ENCODE measurements at regions not wholly inside any gene's neighbourhood (a gene's known extent, or its start where the extent isn't known, plus 50 kb on each side); places are given as distances from the start of the nearest gene placed in this dataset.
"Not testable (repeated sequence)": the region's sequence is repeated elsewhere in the genome, so short reads cannot be mapped to it uniquely, and the experiment has no call there.

DNA sequence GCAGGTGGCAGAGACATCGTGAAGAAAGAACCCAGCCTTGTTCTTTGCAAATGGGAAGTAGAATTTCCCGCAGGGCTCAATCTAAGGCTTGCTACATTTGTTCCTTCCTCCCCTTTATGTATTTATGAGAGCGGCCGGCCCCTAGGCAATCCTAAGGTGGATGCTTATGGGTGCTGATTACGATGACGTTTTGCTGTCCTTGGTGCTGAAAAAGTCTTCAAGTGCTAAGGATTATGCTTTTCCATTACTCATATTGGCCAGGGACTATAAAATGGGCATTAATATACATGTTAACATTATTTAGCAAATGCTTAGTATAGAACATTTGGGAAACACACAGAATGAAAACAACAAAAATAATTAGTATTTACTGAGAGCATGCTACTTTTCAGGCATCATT, 313.3 kb upstream of the XYLT1 start:
- no peak for DNase-seq

DNA sequence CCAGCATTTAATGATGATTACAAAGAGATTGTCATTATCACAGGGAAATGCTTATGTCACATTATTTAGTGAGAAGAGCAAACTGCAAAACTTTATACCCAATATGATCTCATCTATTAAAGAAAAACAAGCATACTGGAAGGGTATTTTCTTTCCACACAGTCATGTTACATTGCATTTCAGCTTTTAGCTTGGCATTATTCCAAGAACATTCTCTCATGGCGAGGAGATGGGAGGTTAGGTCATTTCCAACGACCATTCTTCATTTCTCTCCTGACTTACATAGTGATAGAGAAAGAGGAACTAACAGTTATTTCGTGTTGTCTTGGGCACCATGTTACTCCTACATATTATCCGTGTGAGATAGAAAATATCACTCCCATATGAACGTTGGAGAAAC, 309.4 kb upstream of the XYLT1 start:
- DNase-seq, result no peak

DNA sequence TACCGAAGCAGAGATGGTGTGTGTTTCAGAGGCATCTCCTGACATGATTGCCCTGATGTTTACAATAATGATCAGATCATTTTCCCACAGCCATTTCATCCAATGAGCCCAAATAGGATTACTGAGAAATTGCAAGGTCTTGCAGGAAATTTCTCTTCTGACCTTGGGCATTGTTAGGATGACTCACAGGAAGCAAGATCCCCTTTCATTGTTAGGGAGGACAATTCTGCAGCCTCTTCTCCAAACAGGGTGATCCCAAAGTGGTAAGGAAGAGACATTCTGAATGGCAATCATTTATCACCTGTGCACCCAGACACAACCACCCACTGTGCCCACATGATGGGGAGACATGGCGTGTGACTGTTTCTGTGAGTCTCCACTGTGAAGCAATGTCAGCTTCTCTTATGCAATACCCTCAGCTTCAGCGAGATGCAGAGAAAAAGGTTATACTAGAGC, 306.7 kb upstream of the XYLT1 start:
- no peak for DNase-seq

DNA sequence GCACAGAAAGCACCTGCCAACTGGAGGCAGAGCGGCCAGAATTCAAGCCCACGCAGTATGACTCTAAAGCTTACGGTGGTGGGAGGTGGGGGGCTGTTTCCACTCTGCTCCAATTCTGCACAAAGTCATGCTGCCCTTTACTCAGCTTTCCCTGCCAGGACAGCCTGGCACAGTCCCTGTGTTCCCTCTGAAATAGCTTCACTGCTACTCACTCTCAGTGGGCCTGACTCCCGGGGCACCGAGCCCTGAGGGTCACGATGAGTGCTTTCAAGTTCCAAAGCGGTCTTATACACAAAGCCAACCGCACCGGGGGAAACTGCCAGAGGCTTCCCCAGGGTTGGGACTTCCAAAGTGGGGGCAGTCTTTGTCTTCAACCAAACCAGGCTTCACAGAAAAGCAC, 306.1 kb upstream of the XYLT1 start:
- no peak for DNase-seq

DNA sequence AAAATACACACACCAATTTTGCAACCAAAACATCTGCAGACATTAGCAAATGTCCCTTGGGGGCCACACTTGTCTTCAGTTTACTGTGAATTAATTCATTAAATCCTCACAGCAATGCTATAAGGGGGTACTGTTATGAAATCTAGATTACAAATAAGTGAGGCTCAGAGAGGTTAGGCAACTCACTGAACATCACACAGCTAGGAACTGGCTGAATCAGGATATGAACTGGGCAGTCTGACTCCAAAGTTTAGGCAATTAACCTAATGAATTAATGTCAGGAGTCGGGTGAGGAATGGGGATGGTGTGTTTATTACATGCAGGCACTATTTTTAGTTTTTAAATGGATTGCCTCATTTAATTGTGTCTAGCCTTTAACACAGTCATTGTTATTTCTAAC, 305.7 kb upstream of the XYLT1 start:
- no peak for DNase-seq

DNA sequence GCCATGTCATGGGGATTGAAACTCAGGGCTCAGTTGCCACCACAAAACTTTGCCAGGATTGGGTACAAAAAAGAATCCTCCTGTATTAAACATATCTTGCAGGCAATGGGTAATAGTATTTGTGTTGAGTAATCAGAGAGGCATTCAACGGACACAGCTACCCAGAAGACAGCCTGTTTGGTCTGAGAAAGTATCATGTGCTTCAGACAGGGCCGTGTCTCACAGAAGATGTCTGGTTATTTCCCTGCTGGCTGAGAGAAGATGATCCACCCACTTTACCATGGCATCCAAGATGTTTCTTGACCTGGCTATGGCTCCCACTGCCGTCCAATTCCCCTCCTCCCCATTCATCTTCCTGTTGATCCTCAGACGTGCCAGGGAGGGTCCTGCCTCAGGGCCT, 304.3 kb upstream of the XYLT1 start:
- no peak for DNase-seq

DNA sequence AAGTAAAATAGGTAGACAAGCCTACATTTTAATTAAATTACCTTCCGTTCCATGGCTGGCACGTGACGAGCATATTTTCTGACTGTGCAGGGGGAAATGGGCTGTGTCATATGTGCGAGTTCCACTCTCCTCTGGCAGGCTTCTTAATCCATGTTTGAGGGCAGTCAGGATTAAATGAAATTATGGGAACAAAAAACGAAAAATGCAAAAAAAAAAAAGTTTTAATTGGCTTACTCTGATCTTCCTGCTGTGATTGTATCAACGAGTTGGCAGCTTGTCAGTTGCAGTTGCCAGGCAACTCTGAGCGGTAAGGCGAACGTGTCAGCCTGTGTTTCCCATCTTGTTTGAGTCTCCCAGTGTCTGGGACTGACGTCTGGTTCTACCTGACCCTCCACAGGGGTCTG, 302.9 kb upstream of the XYLT1 start:
- no peak for DNase-seq

DNA sequence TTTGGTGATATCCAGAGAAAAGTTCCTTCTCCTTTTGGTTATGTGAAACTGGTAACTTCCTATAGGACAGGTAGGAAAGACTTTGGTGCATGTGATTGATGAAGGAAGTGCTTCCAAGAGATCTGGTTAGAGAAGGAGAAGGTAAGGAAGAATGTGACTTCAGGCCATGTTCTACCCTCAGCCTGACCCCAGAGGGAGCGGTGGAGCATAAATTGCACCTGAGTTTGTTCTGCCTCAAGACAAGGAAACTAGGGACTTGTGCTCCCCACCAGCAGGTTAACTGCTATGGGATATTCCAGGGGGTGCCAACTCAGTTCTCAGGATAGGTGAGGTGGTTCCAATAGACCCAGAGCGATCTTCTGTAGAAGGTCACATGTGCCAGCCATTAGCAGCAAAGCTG, 299.3 kb upstream of the XYLT1 start:
- no peak for DNase-seq

DNA sequence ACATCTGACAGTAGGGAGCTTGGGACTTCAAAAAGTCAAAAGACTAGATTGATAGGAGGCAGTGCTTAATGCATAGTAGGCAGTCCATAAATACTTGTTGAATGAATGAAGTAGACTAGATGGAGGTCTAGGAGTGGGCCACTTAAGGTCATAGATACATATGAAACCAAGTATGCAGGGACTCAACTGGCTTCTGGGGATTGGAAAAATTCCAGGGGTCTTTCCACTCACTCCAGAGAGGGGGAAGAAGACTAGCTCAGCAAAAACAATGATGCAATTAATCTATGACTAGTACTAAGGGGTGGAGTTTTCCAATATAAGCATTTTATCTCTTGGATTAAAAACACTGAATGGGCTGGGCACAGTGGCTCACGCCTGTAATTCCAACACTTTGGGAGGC, 298.3 kb upstream of the XYLT1 start:
- DNase-seq, result no peak

DNA sequence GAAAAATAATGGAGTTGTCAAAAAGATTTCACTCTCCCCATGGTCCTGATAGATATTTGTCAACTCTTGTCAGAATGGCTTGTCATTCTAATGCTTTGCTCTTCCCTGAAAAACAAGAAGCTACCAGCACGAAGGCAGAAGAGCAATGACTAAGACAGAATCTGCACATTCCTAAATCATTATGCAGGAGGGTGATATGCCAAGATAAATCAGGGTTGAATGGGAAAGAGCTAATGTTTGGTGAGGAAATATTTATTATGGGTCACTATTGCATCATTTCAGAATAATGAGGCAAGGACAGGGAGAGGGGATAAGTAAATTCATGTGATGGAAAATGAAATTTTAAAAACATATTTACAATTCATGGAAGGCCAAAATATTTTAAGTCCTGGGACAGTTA, 297.5 kb upstream of the XYLT1 start:
- no peak for DNase-seq

DNA sequence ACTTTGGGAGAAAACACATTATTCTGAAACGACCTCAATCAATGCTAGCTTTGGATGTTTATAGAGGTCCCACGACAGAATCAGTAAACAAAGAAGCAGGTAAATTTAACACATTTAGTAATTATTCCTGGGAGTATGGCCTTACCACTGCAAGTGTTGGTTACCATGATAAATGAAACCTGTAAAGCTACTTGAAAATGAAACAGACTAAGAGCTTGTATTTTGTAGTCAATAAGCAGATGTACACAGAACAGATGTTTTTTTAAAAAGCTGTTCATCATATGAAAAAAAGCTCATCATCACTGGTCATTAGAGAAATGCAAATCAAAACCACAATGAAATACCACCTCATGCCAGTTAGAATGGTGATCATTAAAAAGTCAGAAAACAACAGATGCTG, 295.3 kb upstream of the XYLT1 start:
- no peak for DNase-seq

DNA sequence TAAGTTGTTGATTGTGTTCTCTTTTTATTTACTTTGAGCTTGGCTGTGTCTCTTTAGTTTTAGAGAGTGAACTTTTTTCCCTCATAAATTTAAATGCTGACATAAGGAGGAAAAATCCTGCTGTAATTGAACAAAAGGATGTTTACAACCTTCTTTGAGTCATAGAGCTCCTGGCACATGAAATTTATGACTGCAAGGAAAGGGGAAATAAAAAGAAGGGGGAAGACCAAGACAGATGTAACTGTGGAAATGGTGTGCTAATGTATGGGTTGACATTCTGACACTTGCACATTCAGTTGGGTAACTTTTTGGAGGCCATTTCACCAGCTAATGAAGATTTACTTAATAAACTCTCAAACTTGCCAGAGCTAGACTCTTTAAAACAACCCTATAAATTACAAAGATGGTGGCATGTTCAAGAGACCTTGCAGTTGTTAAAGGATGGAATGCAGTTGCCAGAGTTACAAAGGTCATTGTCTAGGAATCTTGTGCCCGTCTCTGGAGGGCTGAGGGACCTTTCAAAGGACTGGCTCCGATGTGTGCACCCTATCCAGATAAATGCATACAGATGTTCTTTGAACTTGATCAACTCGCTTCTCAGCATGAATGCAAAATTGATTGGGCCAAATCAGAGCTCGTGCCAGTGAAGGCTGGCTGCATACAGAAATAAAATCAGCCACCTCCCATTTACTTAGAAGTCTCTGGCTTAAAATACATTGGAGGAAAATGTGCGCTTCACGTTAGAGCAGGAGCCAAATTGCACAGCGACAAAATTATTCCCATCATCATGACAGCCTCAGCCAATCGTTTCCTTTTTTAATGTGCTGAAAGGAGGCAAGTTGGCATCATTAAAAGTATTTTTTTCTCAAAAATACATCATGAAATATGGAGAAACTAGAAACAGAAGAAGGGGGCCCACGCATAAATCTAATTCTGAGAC, 289.0 kb upstream of the XYLT1 start:
- no peak for DNase-seq

DNA sequence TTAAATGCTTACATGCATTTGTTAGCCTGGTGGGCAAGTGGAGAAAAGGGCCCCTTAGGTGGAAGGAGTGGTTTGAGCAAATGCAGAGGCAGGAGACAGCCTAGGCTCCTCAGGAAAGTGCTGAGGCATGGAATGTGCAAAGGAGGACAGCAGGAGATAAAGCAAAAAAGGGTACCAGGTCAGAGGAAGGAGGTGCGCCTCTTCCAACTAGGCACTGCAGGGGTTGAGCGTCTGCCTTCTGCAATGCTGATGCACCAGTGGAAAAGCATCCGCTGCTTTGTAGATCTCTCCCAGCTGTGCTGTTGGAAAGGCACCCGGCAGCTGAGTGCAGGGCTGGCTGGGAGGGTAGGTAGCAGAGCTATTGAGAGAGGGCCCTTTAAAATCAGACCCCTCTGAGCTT, 287.0 kb upstream of the XYLT1 start:
- no peak for DNase-seq

DNA sequence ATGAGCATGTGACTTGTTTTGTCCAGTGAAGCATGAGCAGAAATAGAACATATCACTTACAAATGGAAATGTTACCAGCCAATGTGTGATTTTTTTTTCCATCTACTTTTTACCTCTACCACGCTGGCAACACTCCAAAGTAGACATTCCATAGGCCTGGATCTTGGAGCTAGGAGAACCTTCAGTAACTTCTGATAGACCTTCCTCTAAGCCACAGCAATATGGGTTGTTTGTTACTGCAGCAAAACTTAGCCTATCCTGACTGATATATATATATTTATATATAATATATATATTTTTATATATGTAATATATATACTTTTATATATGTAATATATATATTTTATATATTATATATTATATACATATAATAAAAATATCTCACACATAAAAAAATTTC, 284.4 kb upstream of the XYLT1 start:
- no peak for DNase-seq

DNA sequence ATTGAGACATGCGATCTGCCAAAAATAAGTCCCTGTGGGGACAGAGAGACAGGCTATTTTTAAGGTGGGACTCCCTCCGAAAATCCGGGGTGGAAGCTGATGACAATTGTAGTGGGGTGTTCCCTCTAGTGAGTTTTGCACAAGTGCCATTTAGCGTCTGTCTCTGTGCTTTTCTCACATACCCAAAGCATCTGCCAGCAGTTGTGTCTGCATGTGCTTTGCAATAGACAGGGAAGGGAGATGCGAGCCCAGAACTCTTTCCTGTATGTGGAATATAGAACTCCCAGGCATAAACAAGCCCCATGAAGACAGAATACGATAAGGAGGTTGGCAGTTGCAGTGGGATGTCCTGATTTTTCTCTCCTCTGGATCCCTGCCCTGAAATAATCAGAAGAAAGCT, 282.7 kb upstream of the XYLT1 start:
- no peak for DNase-seq

DNA sequence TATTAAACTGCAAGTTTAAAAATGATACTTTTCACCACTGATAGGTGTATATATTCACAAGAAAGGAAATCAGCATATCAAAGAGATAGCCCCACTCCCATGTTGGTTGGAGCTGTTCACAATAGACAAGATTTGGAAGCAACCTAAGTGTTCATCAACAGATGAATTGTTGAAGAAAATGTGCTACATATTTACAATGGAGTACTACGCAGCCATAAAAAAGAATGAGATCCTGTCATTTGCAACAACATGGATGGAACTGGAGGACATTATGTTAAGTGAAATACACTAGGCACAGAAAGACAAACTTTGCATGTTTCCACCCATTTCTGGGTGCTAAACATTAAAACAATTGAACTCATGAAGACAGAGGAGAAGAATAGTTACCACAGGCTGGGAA, 278.9 kb upstream of the XYLT1 start:
- no peak for DNase-seq

DNA sequence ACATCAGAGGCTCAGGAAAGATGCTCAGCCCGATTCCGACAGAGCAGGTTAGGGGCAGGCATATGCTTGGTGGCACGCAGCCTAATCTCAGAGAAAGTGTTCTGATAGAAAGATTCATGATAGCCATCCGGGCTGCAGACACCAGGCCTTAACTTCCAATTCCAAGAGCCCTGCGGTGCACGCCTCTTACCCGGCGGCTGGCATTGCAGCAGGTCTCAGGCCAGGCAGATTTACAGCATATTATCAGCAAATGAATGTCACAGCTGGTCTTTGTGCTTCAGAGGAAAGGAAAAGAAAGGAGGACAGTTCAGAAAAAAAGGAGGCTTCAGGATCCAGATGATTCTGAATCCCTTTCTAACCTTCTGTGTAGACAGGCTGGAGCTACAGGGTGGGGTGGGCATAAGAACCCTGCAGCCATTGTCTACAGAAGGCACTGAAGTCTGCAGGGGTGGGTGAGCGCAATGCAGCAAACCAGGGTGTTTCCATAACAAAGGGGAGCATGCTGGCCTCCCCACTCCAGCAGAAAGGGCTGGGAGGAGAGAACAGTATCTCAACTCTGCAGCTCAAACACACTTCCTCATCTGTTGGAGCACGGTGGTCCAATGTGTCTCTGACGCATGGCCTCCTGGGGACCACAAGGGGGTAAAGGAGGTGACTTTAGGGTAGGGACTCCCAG, 277.4 kb upstream of the XYLT1 start:
- DNase-seq, result no peak

DNA sequence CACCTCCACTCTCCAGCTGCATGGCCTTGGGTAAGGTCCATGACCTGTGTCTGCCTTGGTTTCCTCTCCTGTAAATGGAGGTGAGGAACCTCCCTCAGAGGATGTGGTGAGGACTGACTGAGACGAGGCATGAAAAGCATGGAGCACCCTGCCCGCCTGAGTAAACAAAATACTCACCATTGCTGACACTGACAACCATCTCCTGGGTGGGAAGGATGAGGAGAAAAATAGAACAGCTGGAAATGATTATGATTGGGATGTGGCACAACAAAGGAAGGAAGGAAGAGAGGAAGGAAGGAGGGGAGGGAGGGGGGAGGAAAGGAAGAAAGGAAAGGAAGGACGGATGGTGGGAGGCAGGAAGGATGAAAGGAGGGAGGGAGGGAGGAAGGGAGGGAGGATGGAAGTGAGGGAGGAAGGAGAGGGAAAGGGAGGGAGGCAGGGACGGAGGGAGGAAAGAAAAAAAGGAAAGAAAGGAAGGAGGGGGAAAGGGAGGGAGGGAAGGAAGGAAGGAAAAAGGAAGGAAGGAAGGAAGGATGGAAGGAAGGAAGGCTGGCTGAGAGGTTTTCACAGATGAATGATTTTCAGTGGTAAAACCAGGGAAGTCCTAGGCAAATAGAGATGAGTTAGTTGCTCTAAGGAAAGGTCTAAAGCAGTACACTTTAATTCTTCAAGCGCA, 276.5 kb upstream of the XYLT1 start:
- no peak for DNase-seq

DNA sequence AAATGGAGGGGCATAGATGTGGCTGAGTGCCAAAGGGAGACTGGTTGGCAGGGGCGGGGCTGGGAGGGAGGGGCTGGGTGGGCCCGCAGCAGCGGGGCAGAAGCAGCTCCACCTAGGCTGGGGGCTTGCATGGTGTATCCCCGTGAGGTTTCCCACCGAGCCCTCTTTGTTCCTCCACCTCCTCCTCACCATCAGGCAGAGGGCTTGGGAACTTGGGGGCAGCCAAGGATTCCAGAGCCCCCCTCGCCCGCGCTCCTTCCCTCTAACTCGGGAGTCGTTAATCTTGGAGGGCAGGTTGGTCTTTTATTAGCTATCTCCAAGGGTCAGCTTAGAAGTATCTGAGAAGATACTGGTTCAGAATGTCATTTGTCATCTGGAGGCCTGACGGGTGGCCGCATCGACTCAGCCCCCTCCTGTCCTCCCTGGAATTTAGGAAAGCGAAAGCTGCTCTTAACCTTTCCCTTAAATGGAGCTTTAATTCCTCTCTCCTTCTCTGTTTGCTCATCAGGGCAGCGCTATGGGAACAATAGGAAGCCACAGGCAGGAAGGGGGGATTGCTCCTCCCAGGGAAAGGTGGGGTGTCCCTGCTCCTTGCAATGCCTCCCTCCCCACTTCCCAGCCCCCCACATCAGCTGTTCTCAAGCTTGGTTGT, 274.3 kb upstream of the XYLT1 start:
- no peak for DNase-seq

DNA sequence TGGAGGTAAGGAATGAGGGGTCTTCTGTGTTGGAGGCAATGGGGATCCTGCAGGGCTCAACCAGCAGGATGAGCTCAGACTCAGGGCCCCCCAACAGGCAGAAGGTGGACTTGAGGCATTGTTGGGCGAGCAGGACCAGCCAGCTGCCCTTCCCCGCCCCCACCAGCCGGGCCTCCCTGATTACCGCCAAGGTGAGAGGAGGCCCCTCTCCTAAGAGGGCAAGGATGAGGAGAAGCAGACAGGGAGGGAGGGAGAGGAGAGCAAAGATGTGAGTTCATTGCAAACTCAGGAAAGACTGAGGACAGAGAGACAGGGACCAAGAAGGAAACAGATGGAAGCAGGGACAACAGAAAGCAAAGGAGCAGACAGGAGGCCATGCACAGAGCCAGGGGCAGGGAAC, 272.8 kb upstream of the XYLT1 start:
- DNase-seq, result no peak

DNA sequence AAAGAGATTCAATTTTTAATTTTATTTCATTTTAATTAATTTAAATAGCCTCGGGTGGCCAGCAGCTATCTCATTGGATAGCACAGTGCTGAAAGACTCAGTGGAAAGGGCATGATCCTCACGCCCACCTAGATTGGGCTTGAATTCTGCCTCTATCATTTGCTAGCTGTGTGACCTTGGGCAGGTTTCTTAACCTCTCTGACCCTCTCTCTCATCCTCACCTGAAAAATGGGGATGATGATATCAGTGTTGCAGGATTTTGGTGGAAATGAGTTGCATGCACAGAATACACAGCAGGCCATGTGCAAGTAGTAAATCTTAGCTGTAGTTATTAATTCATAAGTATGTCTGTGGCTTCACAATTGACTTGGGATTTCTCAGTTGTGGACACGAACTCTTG, 272.4 kb upstream of the XYLT1 start:
- no peak for DNase-seq

DNA sequence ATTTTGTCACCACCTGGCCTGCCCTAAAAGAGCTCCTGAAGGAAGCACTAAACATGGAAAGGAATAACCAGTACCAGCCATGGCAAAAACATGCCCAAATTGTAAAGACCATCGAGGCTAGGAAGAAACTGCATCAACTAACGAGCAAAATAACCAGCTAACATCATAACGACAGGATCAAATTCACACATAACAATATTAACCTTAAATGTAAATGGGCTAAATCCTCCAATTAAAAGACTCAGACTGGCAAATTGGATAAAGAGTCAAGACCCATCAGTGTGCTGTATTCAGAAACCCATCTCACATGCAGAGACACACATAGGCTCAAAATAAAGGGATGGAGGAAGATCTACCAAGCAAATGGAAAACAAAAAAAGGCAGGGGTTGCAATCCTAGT, 264.3 kb upstream of the XYLT1 start:
- DNase-seq, result not testable (repeated sequence)

DNA sequence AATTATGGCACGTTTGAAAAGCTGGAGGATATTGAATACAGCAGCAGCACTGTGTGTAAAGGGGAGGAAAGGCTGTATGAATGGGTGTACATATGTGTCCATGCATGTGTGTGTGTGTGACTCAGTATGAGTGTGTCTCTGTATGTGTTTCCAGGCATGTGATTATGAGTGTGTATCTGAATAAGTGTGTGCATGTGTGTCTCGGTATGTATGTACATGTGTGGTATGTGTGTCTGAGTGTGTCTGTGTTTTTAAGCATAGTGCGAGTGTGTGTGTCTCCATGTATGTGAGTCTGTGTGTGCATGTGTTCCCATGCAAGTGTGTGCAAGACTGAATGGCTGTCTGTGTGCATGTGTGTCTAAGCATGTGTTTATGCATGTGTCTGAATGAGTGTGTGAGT, 259.1 kb upstream of the XYLT1 start:
- no peak for DNase-seq
